WTC11 (cell line): ENCODE measurements at regions not wholly inside any gene's neighbourhood (a gene's known extent, or its start where the extent isn't known, plus 50 kb on each side); places are given as distances from the start of the nearest gene placed in this dataset.

Experiments used
- ATAC-seq: fragments of 200-7000 bp; cut with Tn5 transposase; 2 replicates; pipeline ENCODE4 v1.10.0; 2021; ENCODE audit warnings: mild to moderate bottlenecking, moderate library complexity
- CTCF ChIA-PET: fragments of 300-600 bp; sonication (Branson Sonifier 250); formaldehyde crosslinking; loops from one replicate; lab custom pipeline; 2021; ENCODE audit warnings: antibody characterized with exemption; lab: Charles Lee
- POLR2A ChIA-PET: fragments of 350-600 bp; sonication (Branson Sonifier 250); formaldehyde crosslinking; loops from one replicate; lab custom pipeline; 2021; ENCODE audit warnings: antibody characterized with exemption; lab: Charles Lee
- DNase-seq: peaks from one replicate; pipeline ENCODE4 v3.0.0; 2021; ENCODE audit warnings: low spot score
- H3K27ac Mint-ChIP-seq: 2 replicates; pipeline ENCODE4 v1.8.0; 2021; ENCODE audit warnings: mixed read lengths
- H3K27me3 Mint-ChIP-seq: 2 replicates; pipeline ENCODE4 v1.8.0; 2021; ENCODE audit warnings: low read depth, mild to moderate bottlenecking, moderate library complexity, mixed read lengths
- H3K36me3 Mint-ChIP-seq: 2 replicates; pipeline ENCODE4 v1.8.0; 2021; ENCODE audit warnings: mixed read lengths
- H3K4me1 Mint-ChIP-seq: 2 replicates; pipeline ENCODE4 v1.8.0; 2022; ENCODE audit warnings: mixed read lengths
- H3K4me3 Mint-ChIP-seq: 2 replicates; pipeline ENCODE4 v1.8.0; 2021; ENCODE audit warnings: mild to moderate bottlenecking, moderate library complexity, mixed read lengths
- H3K9me3 Mint-ChIP-seq: 2 replicates; pipeline ENCODE4 v1.8.0; 2021; ENCODE audit warnings: mixed read lengths
- ATF3 ChIP-seq: sonication (generic); formaldehyde crosslinking; conservative IDR thresholded peaks from 2 replicates; pipeline ENCODE4 v1.8.1; 2022; ENCODE audit warnings: mild to moderate bottlenecking, missing genetic modification reagents
- CBFB ChIP-seq: sonication (generic); formaldehyde crosslinking; IDR thresholded peaks from 2 replicates; pipeline ENCODE4 v1.8.1; 2022; ENCODE audit warnings: mild to moderate bottlenecking, low read depth, missing genetic modification reagents
- E2F1 ChIP-seq: sonication (generic); formaldehyde crosslinking; IDR thresholded peaks from 2 replicates; pipeline ENCODE4 v1.8.0; 2022; ENCODE audit warnings: mild to moderate bottlenecking, missing genetic modification reagents
- E2F4 ChIP-seq: sonication (generic); formaldehyde crosslinking; IDR thresholded peaks from 2 replicates; pipeline ENCODE4 v1.8.1; 2022; ENCODE audit warnings: low read depth, mild to moderate bottlenecking, moderate library complexity, missing genetic modification reagents, borderline replicate concordance
- ERG ChIP-seq: fragments of 250-450 bp; sonication (Bioruptor Pico); IDR thresholded peaks from 2 replicates; pipeline ENCODE4 v1.8.0; 2021; ENCODE audit warnings: mild to moderate bottlenecking
- ETV6 ChIP-seq: sonication (generic); formaldehyde crosslinking; IDR thresholded peaks from 2 replicates; pipeline ENCODE4 v1.8.1; 2022; ENCODE audit warnings: mild to moderate bottlenecking, missing genetic modification reagents
- FOXJ3 ChIP-seq: sonication (generic); formaldehyde crosslinking; IDR thresholded peaks from 2 replicates; pipeline ENCODE4 v1.9.0; 2021; ENCODE audit warnings: missing genetic modification reagents, mild to moderate bottlenecking, borderline replicate concordance
- IRF1 ChIP-seq: sonication (generic); formaldehyde crosslinking; IDR thresholded peaks from 2 replicates; pipeline ENCODE4 v1.8.0; 2023; ENCODE audit warnings: missing genetic modification reagents
- JUN ChIP-seq: sonication (generic); formaldehyde crosslinking; IDR thresholded peaks from 2 replicates; pipeline ENCODE4 v1.8.0; 2023; ENCODE audit warnings: mild to moderate bottlenecking, missing genetic modification reagents
- NR1H2 ChIP-seq: sonication (generic); formaldehyde crosslinking; IDR thresholded peaks from 2 replicates; pipeline ENCODE4 v1.9.0; 2021; ENCODE audit warnings: mild to moderate bottlenecking, moderate library complexity, missing genetic modification reagents
- PREB ChIP-seq: sonication (generic); formaldehyde crosslinking; IDR thresholded peaks from 2 replicates; pipeline ENCODE4 v1.8.1; 2022; ENCODE audit warnings: mild to moderate bottlenecking, missing genetic modification reagents, moderate library complexity, borderline replicate concordance
- SMAD4 ChIP-seq: sonication (generic); formaldehyde crosslinking; IDR thresholded peaks from 2 replicates; pipeline ENCODE4 v1.8.0; 2022; ENCODE audit warnings: mild to moderate bottlenecking, missing genetic modification reagents
- SOX15 ChIP-seq: fragments of 250-450 bp; sonication (Bioruptor Pico); IDR thresholded peaks from 2 replicates; pipeline ENCODE4 v1.9.0; 2021; ENCODE audit warnings: mild to moderate bottlenecking
- ZNF138 ChIP-seq: sonication (generic); formaldehyde crosslinking; conservative IDR thresholded peaks from 2 replicates; pipeline ENCODE4 v1.8.1; 2022; ENCODE audit warnings: mild to moderate bottlenecking, moderate library complexity, missing genetic modification reagents
- ZNF232 ChIP-seq: sonication (generic); formaldehyde crosslinking; IDR thresholded peaks from 2 replicates; pipeline ENCODE4 v1.8.0; 2022; ENCODE audit warnings: mild to moderate bottlenecking, missing genetic modification reagents
- ZNF317 ChIP-seq: sonication (generic); formaldehyde crosslinking; IDR thresholded peaks from 2 replicates; pipeline ENCODE4 v1.8.1; 2023; ENCODE audit warnings: low read depth, mild to moderate bottlenecking, moderate library complexity, missing genetic modification reagents, borderline replicate concordance
- ZNF396 ChIP-seq: fragments of 250-450 bp; sonication (Bioruptor Pico); IDR thresholded peaks from 2 replicates; pipeline ENCODE4 v1.8.0; 2021; ENCODE audit warnings: mild to moderate bottlenecking, moderate library complexity, borderline replicate concordance
- ZNF423 ChIP-seq: fragments of 250-450 bp; sonication (Bioruptor Pico); IDR thresholded peaks from 2 replicates; pipeline ENCODE4 v2.1.2; 2022; ENCODE audit warnings: mild to moderate bottlenecking, moderate library complexity
- TF ChIP-seq, protein P1 (sequence below): sonication (generic); formaldehyde crosslinking; IDR thresholded peaks from 2 replicates; pipeline ENCODE4 v1.8.1; 2022; ENCODE audit warnings: mild to moderate bottlenecking, moderate library complexity, missing genetic modification reagents
- TF ChIP-seq, protein P2 (sequence below): fragments of 250-450 bp; sonication (Bioruptor Pico); IDR thresholded peaks from 2 replicates; pipeline ENCODE4 v1.9.0; 2021; ENCODE audit warnings: mild to moderate bottlenecking, borderline replicate concordance

GRCh38 chr20:56857950-56858349 lies 228.8 kb downstream of the TFAP2C start (continued):
- TF ChIP-seq ERG (no peak), SMAD4 (no peak), PREB (CRISPR knock-in tag) (no peak), ZNF396 (CRISPR knock-in tag) (no peak), E2F1 (CRISPR knock-in tag) (no peak), SOX15 (CRISPR knock-in tag) (no peak), ZNF317 (CRISPR knock-in tag) (no peak)
- TF ChIP-seq, protein P1, sequence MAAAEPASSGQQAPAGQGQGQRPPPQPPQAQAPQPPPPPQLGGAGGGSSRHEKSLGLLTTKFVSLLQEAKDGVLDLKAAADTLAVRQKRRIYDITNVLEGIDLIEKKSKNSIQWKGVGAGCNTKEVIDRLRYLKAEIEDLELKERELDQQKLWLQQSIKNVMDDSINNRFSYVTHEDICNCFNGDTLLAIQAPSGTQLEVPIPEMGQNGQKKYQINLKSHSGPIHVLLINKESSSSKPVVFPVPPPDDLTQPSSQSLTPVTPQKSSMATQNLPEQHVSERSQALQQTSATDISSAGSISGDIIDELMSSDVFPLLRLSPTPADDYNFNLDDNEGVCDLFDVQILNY: no peak

DNA sequence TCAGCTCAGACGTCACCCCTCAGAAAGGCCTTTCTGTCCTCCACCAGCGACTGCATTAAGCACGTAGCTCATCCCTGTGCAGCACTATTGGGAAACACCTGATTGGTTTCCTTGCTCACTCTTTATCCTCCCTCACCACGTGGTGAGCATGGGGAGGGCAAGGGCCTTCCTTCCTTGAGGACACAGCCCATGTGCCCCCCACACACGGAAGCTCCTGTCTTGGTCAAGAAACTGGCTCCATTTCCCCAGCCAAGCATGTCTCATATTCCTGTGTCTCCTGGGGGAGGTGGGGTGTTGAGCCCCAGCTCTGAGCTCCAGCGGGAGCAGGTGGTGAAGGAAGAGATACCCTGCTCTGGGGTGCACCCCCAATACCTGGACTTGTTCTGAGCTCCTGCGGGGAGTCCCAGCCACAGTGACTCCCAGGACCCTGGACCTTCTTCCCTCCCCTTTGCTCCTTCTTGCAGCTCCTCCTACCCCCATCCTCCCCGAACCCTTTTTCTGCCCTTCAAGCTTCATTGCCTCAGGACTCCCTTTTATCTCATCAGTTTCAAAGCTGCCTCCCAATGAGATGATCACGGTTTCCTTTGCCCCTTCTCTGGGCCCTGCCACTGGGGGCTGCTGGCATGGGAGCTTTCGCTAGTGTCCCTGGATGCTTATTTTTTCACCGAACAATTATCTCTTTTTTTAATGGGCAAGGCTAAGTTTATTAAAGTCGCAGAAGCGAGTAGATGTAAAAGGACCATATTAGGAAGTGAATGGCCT lies 230.1 kb downstream of the TFAP2C start:
- ATAC-seq: no peak
- Mint-ChIP-seq H3K27ac (no peak overlapping the region), H3K4me3 (peak overlapping the region; percentile 49), H3K36me3 (no peaks in the 10 kb centered on the region), H3K27me3 (peaks cover 20% of the 10 kb centered on the region), H3K4me1 (peaks cover 41% of the 10 kb centered on the region), H3K9me3 (no peaks in the 10 kb centered on the region)
- ChIA-PET POLR2A (interaction anchor here (0.6 to 1.3 kb wide), 2 partner anchors 16 to 287 kb away, joined by 3 read pairs; no protein-coding TSS in a partner anchor), CTCF (interaction anchor here (0.5 to 4.1 kb wide), 9 partner anchors 13 to 939 kb away, joined by 3 to 43 read pairs (median 4); partner anchors contain the start of gene TFAP2C)
- DNase-seq: no peak
- TF ChIP-seq IRF1 (no peak), FOXJ3 (no peak), ZNF138 (CRISPR knock-in tag) (no peak), NR1H2 (CRISPR knock-in tag) (no peak), ATF3 (no peak), ETV6 (no peak), JUN (no peak), CBFB (CRISPR knock-in tag) (no peak), PREB (CRISPR knock-in tag) (no peak), E2F4 (CRISPR knock-in tag) (no peak), ZNF232 (no peak), ZNF423 (CRISPR knock-in tag) (no peak)
- TF ChIP-seq, protein P2, sequence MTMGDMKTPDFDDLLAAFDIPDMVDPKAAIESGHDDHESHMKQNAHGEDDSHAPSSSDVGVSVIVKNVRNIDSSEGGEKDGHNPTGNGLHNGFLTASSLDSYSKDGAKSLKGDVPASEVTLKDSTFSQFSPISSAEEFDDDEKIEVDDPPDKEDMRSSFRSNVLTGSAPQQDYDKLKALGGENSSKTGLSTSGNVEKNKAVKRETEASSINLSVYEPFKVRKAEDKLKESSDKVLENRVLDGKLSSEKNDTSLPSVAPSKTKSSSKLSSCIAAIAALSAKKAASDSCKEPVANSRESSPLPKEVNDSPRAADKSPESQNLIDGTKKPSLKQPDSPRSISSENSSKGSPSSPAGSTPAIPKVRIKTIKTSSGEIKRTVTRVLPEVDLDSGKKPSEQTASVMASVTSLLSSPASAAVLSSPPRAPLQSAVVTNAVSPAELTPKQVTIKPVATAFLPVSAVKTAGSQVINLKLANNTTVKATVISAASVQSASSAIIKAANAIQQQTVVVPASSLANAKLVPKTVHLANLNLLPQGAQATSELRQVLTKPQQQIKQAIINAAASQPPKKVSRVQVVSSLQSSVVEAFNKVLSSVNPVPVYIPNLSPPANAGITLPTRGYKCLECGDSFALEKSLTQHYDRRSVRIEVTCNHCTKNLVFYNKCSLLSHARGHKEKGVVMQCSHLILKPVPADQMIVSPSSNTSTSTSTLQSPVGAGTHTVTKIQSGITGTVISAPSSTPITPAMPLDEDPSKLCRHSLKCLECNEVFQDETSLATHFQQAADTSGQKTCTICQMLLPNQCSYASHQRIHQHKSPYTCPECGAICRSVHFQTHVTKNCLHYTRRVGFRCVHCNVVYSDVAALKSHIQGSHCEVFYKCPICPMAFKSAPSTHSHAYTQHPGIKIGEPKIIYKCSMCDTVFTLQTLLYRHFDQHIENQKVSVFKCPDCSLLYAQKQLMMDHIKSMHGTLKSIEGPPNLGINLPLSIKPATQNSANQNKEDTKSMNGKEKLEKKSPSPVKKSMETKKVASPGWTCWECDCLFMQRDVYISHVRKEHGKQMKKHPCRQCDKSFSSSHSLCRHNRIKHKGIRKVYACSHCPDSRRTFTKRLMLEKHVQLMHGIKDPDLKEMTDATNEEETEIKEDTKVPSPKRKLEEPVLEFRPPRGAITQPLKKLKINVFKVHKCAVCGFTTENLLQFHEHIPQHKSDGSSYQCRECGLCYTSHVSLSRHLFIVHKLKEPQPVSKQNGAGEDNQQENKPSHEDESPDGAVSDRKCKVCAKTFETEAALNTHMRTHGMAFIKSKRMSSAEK (CRISPR knock-in tag): no peak
